ENCODE measurements at regions not wholly inside any gene's neighbourhood (a gene's known extent, or its start where the extent isn't known, plus 50 kb on each side); places are given as distances from the start of the nearest gene placed in this dataset.
"Not testable (repeated sequence)": the region's sequence is repeated elsewhere in the genome, so short reads cannot be mapped to it uniquely, and the experiment has no call there.

GRCh38 chr16:5215901-5216300 lies 118.3 kb upstream of the EEF2KMT start:
- DNase-seq: no peak
- Histone ChIP-seq H3K27me3 (replicated peaks in 1 of 7) (peaks cover 0 to 77% (median 7%) of the 10 kb centered on the region in 7 donors), H3K4me3 (no peak overlapping the region), H3K9me3 (peaks cover 0 to 10% (median 2%) of the 10 kb centered on the region in 8 donors), H3K27ac (no peak overlapping the region), H3K36me3 (no peaks in the 10 kb centered on the region), H3K4me1 (no peaks in the 10 kb centered on the region)
- TF ChIP-seq POLR2AphosphoS5 (IDR thresholded peaks at IDR 0.05) (no peak), POLR2A (IDR thresholded peaks at IDR 0.05) (no peak), CTCF (IDR thresholded peaks at IDR 0.05 in 8 of 11, conservative IDR thresholded peaks at IDR 0.05 in 3 of 11) (no peak)
- intact Hi-C loops (cut with DNase I; ENCODE audit: low total_unique reads): no loop called here
- 23 to 44% (median 36%) methylated on average over 2 of the region's 2 CpGs for WGBS, 5 donors

- Histone ChIP-seq H3K4me1 (no peaks in the 10 kb centered on the region), H3K27me3 (replicated peaks in 1 of 7) (peaks cover 0 to 81% (median 7%) of the 10 kb centered on the region in 7 donors), H3K27ac (no peak overlapping the region), H3K4me3 (no peak overlapping the region), H3K9me3 (peaks cover 0 to 10% (median 2%) of the 10 kb centered on the region in 8 donors), H3K36me3 (no peaks in the 10 kb centered on the region)
- TF ChIP-seq POLR2A (IDR thresholded peaks at IDR 0.05): no peak
- TF ChIP-seq CTCF (IDR thresholded peaks at IDR 0.05 in 8 of 11, conservative IDR thresholded peaks at IDR 0.05 in 3 of 11): no peak
- TF ChIP-seq POLR2AphosphoS5 (IDR thresholded peaks at IDR 0.05): no peak
- intact Hi-C loops (cut with DNase I; ENCODE audit: low total_unique reads): no loop called here
- WGBS, 5 donors: 78 to 87% (median 79%) methylated on average over 5 to 7 of the region's 7 CpGs
- no peak for DNase-seq
Observed at GRCh38 chr16:5214466-5214865, 116.9 kb upstream of the EEF2KMT start.

GRCh38 chr16:5212501-5212900 lies 114.9 kb upstream of the EEF2KMT start:
- WGBS, 5 donors: 13 to 21% (median 20%) methylated on average over 4 to 5 of the region's 5 CpGs
- peaks cover 0 to 68% (median 2%) of the 10 kb centered on the region in 7 donors for H3K27me3 ChIP-seq (replicated peaks in 1 of 7)
- DNase-seq: not testable (repeated sequence)

GRCh38 chr16:5207862-5208498 lies 110.4 kb upstream of the EEF2KMT start:
- H3K4me1 ChIP-seq; H3K27ac ChIP-seq; H3K36me3 ChIP-seq; H3K4me3 ChIP-seq; intact Hi-C loops (cut with DNase I; ENCODE audit: low total_unique reads); DNase-seq; H3K9me3 ChIP-seq: not testable (repeated sequence)
- H3K27me3 ChIP-seq (replicated peaks in 1 of 7): peaks cover 0 to 23% (median 0%) of the 10 kb centered on the region in 7 donors
- 86 to 100% (median 93%) methylated on average over 1 of the region's 1 CpG for WGBS, 5 donors

More at GRCh38 chr16:5212501-5212900, 114.9 kb upstream of the EEF2KMT start:
- H3K4me3 ChIP-seq; H3K36me3 ChIP-seq; H3K4me1 ChIP-seq; intact Hi-C loops (cut with DNase I; ENCODE audit: low total_unique reads); H3K27ac ChIP-seq: not testable (repeated sequence)
- peaks cover 0 to 13% (median 2%) of the 10 kb centered on the region in 8 donors for H3K9me3 ChIP-seq

GRCh38 chr16:5207001-5207523 lies 109.5 kb upstream of the EEF2KMT start:
- H3K36me3 ChIP-seq: no peaks in the 10 kb centered on the region
- peak; percentile 47 for DNase-seq
- TF ChIP-seq POLR2AphosphoS5 (IDR thresholded peaks at IDR 0.05): no peak
- intact Hi-C loops (cut with DNase I; ENCODE audit: low total_unique reads): no loop called here
- 89 to 92% (median 91%) methylated on average over 20 to 26 of the region's 26 CpGs for WGBS, 5 donors
- H3K27me3 ChIP-seq (replicated peaks in 1 of 7): peaks cover 0 to 14% (median 0%) of the 10 kb centered on the region in 7 donors
- no peak overlapping the region for H3K4me3 ChIP-seq
- peaks cover 0 to 4% (median 0%) of the 10 kb centered on the region in 8 donors for H3K9me3 ChIP-seq
- H3K4me1 ChIP-seq: no peaks in the 10 kb centered on the region
- H3K27ac ChIP-seq: no peak overlapping the region
